DND-41 (cell line): ENCODE measurements at regions not wholly inside any gene's neighbourhood (a gene's known extent, or its start where the extent isn't known, plus 50 kb on each side); places are given as distances from the start of the nearest gene placed in this dataset.

ENCODE experiments used
- ATAC-seq: fragments of 200-7000 bp; cut with Tn5 transposase; 3 replicates; pipeline ENCODE4 v1.9.1; 2021; ENCODE audit warnings: low read depth; ENCODE audit not compliant: insufficient read depth
- DNase-seq: peaks from one replicate; pipeline ENCODE4 v3.0.0-alpha.2; 2020
- H2AFZ ChIP-seq: 2 replicates; pipeline ENCODE4 v1.6.0; 2012; ENCODE audit warnings: low read depth, low read length
- H3K27ac ChIP-seq: 2 replicates; pipeline ENCODE4 v1.5.1; 2012; ENCODE audit warnings: low read length, inconsistent platforms
- H3K27me3 ChIP-seq: fragments of 200-600 bp; sonication (generic); 2 replicates; pipeline ENCODE4 v1.6.0; 2012; ENCODE audit warnings: low read length, mild to moderate bottlenecking, inconsistent platforms; ENCODE audit not compliant: insufficient read depth, poor library complexity
- H3K36me3 ChIP-seq: 2 replicates; pipeline ENCODE4 v1.5.1; 2012; ENCODE audit warnings: low read length, inconsistent platforms; ENCODE audit not compliant: insufficient read depth
- H3K4me1 ChIP-seq: 2 replicates; pipeline ENCODE4 v1.5.1; 2012; ENCODE audit warnings: mild to moderate bottlenecking, low read length; ENCODE audit not compliant: insufficient read depth
- H3K4me2 ChIP-seq: 2 replicates; pipeline ENCODE4 v1.6.0; 2012; ENCODE audit warnings: mild to moderate bottlenecking, moderate library complexity, low read length, inconsistent platforms; ENCODE audit not compliant: insufficient read depth
- H3K4me3 ChIP-seq, 2 experiments: fragments of 200-600 bp in 1 of 2; shearing (Covaris generic) in 1 of 2; 2 replicates each; pipeline ENCODE4 v1.5.1; 2012 to 2016; ENCODE audit warnings: inconsistent platforms in 2 of 2, low read length in 2 of 2, mild to moderate bottlenecking in 2 of 2, low read depth in 1 of 2, moderate library complexity in 1 of 2
- H3K79me2 ChIP-seq: 2 replicates; pipeline ENCODE4 v1.6.0; 2012; ENCODE audit warnings: low read length, inconsistent platforms; ENCODE audit not compliant: insufficient read depth
- H3K9ac ChIP-seq: 2 replicates; pipeline ENCODE4 v1.6.0; 2012; ENCODE audit warnings: low read depth, mild to moderate bottlenecking, inconsistent platforms, low read length, moderate library complexity
- H3K9me3 ChIP-seq: 2 replicates; pipeline ENCODE4 v1.5.1; 2012; ENCODE audit warnings: low read length, moderate library complexity, mild to moderate bottlenecking, inconsistent platforms; ENCODE audit not compliant: insufficient read depth, severe bottlenecking
- H4K20me1 ChIP-seq: 2 replicates; pipeline ENCODE4 v1.6.0; 2012; ENCODE audit warnings: low read length; ENCODE audit not compliant: insufficient read depth
- CTCF ChIP-seq: IDR thresholded peaks from 2 replicates; pipeline ENCODE4 v1.5.1; 2012; ENCODE audit warnings: borderline replicate concordance, low read length, moderate library complexity, mild to moderate bottlenecking; ENCODE audit not compliant: poor library complexity, severe bottlenecking; ENCODE audit errors: extremely low read depth
- EZH2 ChIP-seq: IDR thresholded peaks from 3 replicates; pipeline ENCODE4 v1.6.1; 2012; ENCODE audit warnings: borderline replicate concordance, low read depth, mild to moderate bottlenecking, moderate library complexity, low read length, inconsistent platforms; ENCODE audit not compliant: severe bottlenecking

- TF ChIP-seq EZH2: no peak
- no peak for TF ChIP-seq CTCF
- Histone ChIP-seq H3K4me2 (no peak overlapping the region), H3K27ac (no peak overlapping the region), H2AFZ (no peak overlapping the region), H3K4me3 (no peak overlapping the region), H3K27me3 (peaks cover 3% of the 10 kb centered on the region), H4K20me1 (no peaks in the 10 kb centered on the region), H3K79me2 (no peaks in the 10 kb centered on the region), H3K9ac (no peak overlapping the region), H3K9me3 (no peaks in the 10 kb centered on the region), H3K36me3 (no peaks in the 10 kb centered on the region), H3K4me1 (no peaks in the 10 kb centered on the region)
- no peak for ATAC-seq
- DNase-seq: no peak
Measured at GRCh38 chr12:5213990-5214389, 170.3 kb downstream of the KCNA5 start.

- Histone ChIP-seq H3K4me3 (no peak overlapping the region), H3K79me2 (no peaks in the 10 kb centered on the region), H2AFZ (no peak overlapping the region), H4K20me1 (peaks cover 9% of the 10 kb centered on the region), H3K36me3 (no peaks in the 10 kb centered on the region), H3K27ac (no peak overlapping the region), H3K4me2 (no peak overlapping the region), H3K9ac (no peak overlapping the region), H3K27me3 (no peaks in the 10 kb centered on the region), H3K4me1 (peaks cover 24% of the 10 kb centered on the region), H3K9me3 (no peaks in the 10 kb centered on the region)
- DNase-seq (no peak), ATAC-seq (no peak)
- TF ChIP-seq CTCF (no peak), EZH2 (no peak)
Measured at GRCh38 chr12:5217936-5218335, 174.3 kb downstream of the KCNA5 start.

- Histone ChIP-seq H3K4me1 (peaks cover 24% of the 10 kb centered on the region), H3K27ac (no peak overlapping the region), H2AFZ (no peak overlapping the region), H3K36me3 (no peaks in the 10 kb centered on the region), H4K20me1 (peaks cover 9% of the 10 kb centered on the region), H3K27me3 (no peaks in the 10 kb centered on the region), H3K4me2 (no peak overlapping the region), H3K9me3 (no peaks in the 10 kb centered on the region), H3K4me3 (no peak overlapping the region), H3K79me2 (no peaks in the 10 kb centered on the region), H3K9ac (no peak overlapping the region)
- no peak for ATAC-seq
- DNase-seq: no peak
- TF ChIP-seq EZH2: no peak
- no peak for TF ChIP-seq CTCF
Measured at GRCh38 chr12:5220099-5220498, 176.4 kb downstream of the KCNA5 start.

GRCh38 chr12:5220835-5221234 is 177.2 kb downstream of the KCNA5 start:
- peak overlapping the region; percentile 4; the same call in 1 of the 2 replicates for H3K4me2 ChIP-seq
- H3K4me1 ChIP-seq: peaks cover 24% of the 10 kb centered on the region
- no peaks in the 10 kb centered on the region for H3K9me3 ChIP-seq
- H3K4me3 ChIP-seq: no peak overlapping the region
- H3K27ac ChIP-seq: 0 out of 2 replicates have a peak overlapping the region, but pooled peaks have one; percentile 11
- H3K36me3 ChIP-seq: no peaks in the 10 kb centered on the region
- H2AFZ ChIP-seq: no peak overlapping the region
- TF ChIP-seq EZH2: no peak
- no peak for TF ChIP-seq CTCF
- no peaks in the 10 kb centered on the region for H3K27me3 ChIP-seq
- ATAC-seq (peak; percentile 99), DNase-seq (peak; percentile 79)
- no peak overlapping the region for H3K9ac ChIP-seq
- no peaks in the 10 kb centered on the region for H3K79me2 ChIP-seq
- H4K20me1 ChIP-seq: peaks cover 9% of the 10 kb centered on the region
